ENCODE measurements at regions not wholly inside any gene's neighbourhood (a gene's known extent, or its start where the extent isn't known, plus 50 kb on each side); places are given as distances from the start of the nearest gene placed in this dataset.
A peak's percentile ranks its signal among the peaks of the same experiment; 100 is the strongest.

DNA sequence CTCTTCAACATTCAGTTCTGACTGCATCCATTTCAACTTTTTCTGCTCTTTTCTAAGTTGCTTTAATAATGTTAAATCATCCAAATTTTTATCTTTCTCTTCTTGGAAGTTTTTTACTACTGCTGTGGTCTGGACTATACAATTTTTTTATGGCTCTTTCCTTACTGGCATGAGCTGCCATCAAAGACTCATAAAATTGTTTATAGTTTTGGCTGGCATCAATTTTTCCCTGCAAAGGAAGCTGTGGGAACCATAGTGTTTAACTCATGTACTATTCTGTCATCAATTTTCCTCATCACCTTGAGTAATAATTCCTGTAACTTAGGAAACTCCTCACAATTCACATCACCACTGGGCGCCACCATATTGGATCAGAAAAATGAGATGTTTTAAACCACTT is 77.6 kb upstream of the A1CF start:
- H3K4me3 ChIP-seq (ENCODE audit: low read depth, low read length), result no peak overlapping the region
- TF ChIP-seq, protein P1, sequence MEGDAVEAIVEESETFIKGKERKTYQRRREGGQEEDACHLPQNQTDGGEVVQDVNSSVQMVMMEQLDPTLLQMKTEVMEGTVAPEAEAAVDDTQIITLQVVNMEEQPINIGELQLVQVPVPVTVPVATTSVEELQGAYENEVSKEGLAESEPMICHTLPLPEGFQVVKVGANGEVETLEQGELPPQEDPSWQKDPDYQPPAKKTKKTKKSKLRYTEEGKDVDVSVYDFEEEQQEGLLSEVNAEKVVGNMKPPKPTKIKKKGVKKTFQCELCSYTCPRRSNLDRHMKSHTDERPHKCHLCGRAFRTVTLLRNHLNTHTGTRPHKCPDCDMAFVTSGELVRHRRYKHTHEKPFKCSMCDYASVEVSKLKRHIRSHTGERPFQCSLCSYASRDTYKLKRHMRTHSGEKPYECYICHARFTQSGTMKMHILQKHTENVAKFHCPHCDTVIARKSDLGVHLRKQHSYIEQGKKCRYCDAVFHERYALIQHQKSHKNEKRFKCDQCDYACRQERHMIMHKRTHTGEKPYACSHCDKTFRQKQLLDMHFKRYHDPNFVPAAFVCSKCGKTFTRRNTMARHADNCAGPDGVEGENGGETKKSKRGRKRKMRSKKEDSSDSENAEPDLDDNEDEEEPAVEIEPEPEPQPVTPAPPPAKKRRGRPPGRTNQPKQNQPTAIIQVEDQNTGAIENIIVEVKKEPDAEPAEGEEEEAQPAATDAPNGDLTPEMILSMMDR (conservative IDR thresholded peaks at IDR 0.05; ENCODE audit: low read depth, low read length), result no peak
- no peak for DNase-seq (ENCODE audit: low read depth)

DNA sequence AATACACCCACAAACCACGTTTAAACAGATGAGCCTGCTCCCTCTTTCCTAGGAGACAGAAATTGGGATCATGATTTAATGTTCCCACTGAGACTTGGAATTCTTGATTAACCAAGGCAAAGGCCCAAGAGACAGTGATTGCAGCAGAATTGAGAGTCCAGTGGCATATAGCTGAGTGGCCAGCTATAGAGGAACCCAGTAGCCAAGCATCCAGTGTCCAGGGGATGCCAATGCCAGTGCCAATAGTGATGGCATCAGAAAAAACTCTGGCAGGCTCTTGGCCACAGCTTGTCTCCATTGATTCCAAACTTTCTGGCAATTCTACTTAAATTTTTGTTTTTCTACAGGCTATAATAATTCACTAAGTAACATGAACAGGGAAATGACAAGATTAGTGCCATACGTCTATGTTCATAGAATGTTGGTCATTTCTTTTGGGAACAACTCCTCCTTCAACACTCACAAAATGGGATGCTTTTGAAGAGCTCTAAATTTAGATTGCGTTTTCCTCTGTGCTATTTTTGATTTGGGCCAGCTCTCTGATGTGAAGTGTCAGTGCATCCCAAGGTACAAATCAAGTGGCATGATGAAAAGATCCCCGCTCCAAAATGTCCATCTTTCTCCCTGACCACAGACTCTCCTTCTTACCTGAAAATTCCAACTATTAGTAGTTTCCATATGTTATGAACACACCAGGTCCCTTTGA is 83.1 kb upstream of the A1CF start:
- no peak for DNase-seq (ENCODE audit: low read depth)
- TF ChIP-seq, protein P1 (conservative IDR thresholded peaks at IDR 0.05; ENCODE audit: low read depth, low read length), result no peak
- H3K4me3 ChIP-seq (ENCODE audit: low read depth, low read length), result no peak overlapping the region

DNA sequence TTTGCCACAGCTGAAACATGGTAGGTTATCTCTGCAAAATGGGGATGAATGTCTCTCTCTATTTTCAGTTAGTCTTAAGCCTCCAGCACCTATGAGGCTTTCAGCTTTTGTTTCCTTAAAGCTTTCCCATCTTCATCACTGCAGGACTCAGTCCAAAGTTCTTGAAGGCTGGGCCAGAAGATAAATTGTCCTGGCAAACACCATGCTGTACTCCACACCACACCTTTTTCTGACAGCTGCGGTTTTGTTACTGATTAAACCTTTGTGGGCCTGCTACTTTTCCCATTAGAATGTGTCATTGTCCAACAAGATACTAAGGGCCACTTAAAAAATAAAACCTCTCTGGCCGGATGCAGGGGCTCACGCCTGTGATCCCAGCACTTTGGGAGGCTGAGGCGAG is 87.2 kb upstream of the A1CF start:
- TF ChIP-seq, protein P1 (conservative IDR thresholded peaks at IDR 0.05; ENCODE audit: low read depth, low read length), result no peak
- DNase-seq (ENCODE audit: low read depth), result peak; percentile 20
- no peak overlapping the region for H3K4me3 ChIP-seq (ENCODE audit: low read depth, low read length)

- no peak for DNase-seq (ENCODE audit: low read depth)
- TF ChIP-seq, protein P1 (conservative IDR thresholded peaks at IDR 0.05; ENCODE audit: low read depth, low read length), result no peak
These were observed 92.9 kb upstream of the PRKG1 start for GRCh38 chr10:50981385-50981784.

GRCh38 chr10:50981904-50982303 is 92.4 kb upstream of the PRKG1 start:
- H3K4me3 ChIP-seq (ENCODE audit: low read depth, low read length), result no peak overlapping the region
- TF ChIP-seq, protein P1 (conservative IDR thresholded peaks at IDR 0.05; ENCODE audit: low read depth, low read length), result no peak
- DNase-seq (ENCODE audit: low read depth), result no peak

More at GRCh38 chr10:50981385-50981784, 92.9 kb upstream of the PRKG1 start:
- H3K4me3 ChIP-seq (ENCODE audit: low read depth, low read length), result no peak overlapping the region

- no peak for DNase-seq (ENCODE audit: low read depth)
- no peak overlapping the region for H3K4me3 ChIP-seq (ENCODE audit: low read depth, low read length)
- TF ChIP-seq, protein P1 (conservative IDR thresholded peaks at IDR 0.05; ENCODE audit: low read depth, low read length), result no peak
These were observed 91.3 kb upstream of the PRKG1 start for GRCh38 chr10:50982989-50983388.

DNA sequence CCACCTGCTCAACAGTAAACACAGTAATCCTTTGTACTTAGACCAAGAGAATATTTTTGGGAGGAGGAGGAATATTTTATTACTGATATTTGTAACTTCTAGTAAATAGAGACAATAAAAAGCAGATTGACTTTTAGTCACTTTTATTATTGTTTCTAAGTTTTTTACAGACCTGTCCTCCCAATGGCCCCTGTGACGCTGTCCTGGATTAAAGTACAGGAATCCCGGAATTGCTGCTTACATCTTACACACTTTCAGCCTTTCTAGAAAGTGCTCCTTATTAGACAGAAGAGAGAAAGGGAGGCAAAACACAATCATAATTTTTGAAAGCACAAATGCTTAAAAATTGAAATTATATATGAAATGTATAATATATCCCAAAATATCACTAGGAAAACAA is 86.4 kb upstream of the PRKG1 start:
- TF ChIP-seq, protein P1 (conservative IDR thresholded peaks at IDR 0.05; ENCODE audit: low read depth, low read length), result no peak
- no peak for DNase-seq (ENCODE audit: low read depth)
- no peak overlapping the region for H3K4me3 ChIP-seq (ENCODE audit: low read depth, low read length)
